Keratinocyte (primary cell): ENCODE measurements at regions not wholly inside any gene's neighbourhood (a gene's known extent, or its start where the extent isn't known, plus 50 kb on each side); places are given as distances from the start of the nearest gene placed in this dataset.

Source experiments
- DNase-seq: peaks from one replicate; pipeline ENCODE4 v3.0.0-alpha.2; 2011; ENCODE audit warnings: low read depth, missing footprints, low spot score
- FAIRE-seq: peaks from 2 replicates; lab custom pipeline; 2011; peaks lifted over from hg19 to GRCh38; lab: Jason Lieb, UNC
- H2AFZ ChIP-seq: 2 replicates; pipeline ENCODE4 v1.6.0; 2012; ENCODE audit warnings: low read length, control low read depth, inconsistent platforms; ENCODE audit not compliant: control insufficient read depth
- H3K27ac ChIP-seq: 2 replicates; pipeline ENCODE4 v1.5.1; 2011; ENCODE audit warnings: low read length; ENCODE audit not compliant: control insufficient read depth, insufficient read depth
- H3K27me3 ChIP-seq: 3 replicates; pipeline ENCODE4 v1.6.0; 2011; ENCODE audit warnings: low read length; ENCODE audit not compliant: control insufficient read depth, insufficient read depth; ENCODE audit errors: extremely low read depth
- H3K36me3 ChIP-seq, 2 experiments: 2 replicates in 1 of 2; 3 replicates in 1 of 2; pipeline ENCODE4 v1.5.1; 2011; ENCODE audit warnings: low read length in 2 of 2, mild to moderate bottlenecking in 1 of 2; ENCODE audit not compliant: control insufficient read depth in 2 of 2, insufficient read depth in 2 of 2; ENCODE audit errors: extremely low read depth in 1 of 2
- H3K4me1 ChIP-seq: 3 replicates; pipeline ENCODE4 v1.5.1; 2011; ENCODE audit warnings: low read length; ENCODE audit not compliant: control insufficient read depth, insufficient read depth; ENCODE audit errors: extremely low read depth
- H3K4me2 ChIP-seq: 3 replicates; pipeline ENCODE4 v1.6.0; 2011; ENCODE audit warnings: low read depth, low read length; ENCODE audit not compliant: control insufficient read depth, insufficient read depth; ENCODE audit errors: extremely low read depth
- H3K4me3 ChIP-seq, 3 experiments: fragments of 200-600 bp in 1 of 3; sonication (generic) in 1 of 3; 2 replicates in 2 of 3; 3 replicates in 1 of 3; pipeline ENCODE4 v1.5.1; 2011 to 2016; ENCODE audit warnings: low read length in 3 of 3, mild to moderate bottlenecking in 3 of 3, control low read depth in 2 of 3, inconsistent platforms in 1 of 3, low read depth in 1 of 3, mixed read lengths in 1 of 3, mixed run types in 1 of 3, moderate library complexity in 1 of 3; ENCODE audit not compliant: control insufficient read depth in 2 of 3, insufficient read depth in 2 of 3; ENCODE audit errors: extremely low read depth in 1 of 3
- H3K79me2 ChIP-seq: 2 replicates; pipeline ENCODE4 v1.6.0; 2012; ENCODE audit warnings: low read length; ENCODE audit not compliant: control insufficient read depth, insufficient read depth
- H3K9ac ChIP-seq: 3 replicates; pipeline ENCODE4 v1.6.0; 2011; ENCODE audit warnings: low read length; ENCODE audit not compliant: control insufficient read depth, insufficient read depth; ENCODE audit errors: extremely low read depth
- H3K9me1 ChIP-seq: 3 replicates; pipeline ENCODE4 v1.6.0; 2011; ENCODE audit warnings: low read length; ENCODE audit not compliant: control insufficient read depth, insufficient read depth; ENCODE audit errors: extremely low read depth
- H3K9me3 ChIP-seq: 2 replicates; pipeline ENCODE4 v1.5.1; 2012; ENCODE audit warnings: low read depth, low read length; ENCODE audit not compliant: control insufficient read depth
- H4K20me1 ChIP-seq: 3 replicates; pipeline ENCODE4 v1.6.0; 2011; ENCODE audit warnings: low read length; ENCODE audit not compliant: control insufficient read depth, insufficient read depth; ENCODE audit errors: extremely low read depth
- EZH2 ChIP-seq: IDR thresholded peaks from one replicate; pipeline ENCODE4 v1.6.1; 2012; ENCODE audit warnings: inconsistent platforms, mild to moderate bottlenecking, low read length, moderate library complexity
- dilution Hi-C: fragments of 300-500 bp; cut with MboI; formaldehyde crosslinking; loops from one replicate; pipeline ENCODE4 v1.7.0; 2020; ENCODE audit warnings: low sequenced_read_pairs; ENCODE audit not compliant: extremely low pct_ligation_motif_present
- TF ChIP-seq, protein P1 (sequence below), 3 experiments: IDR thresholded peaks in 1 of 3; conservative IDR thresholded peaks in 1 of 3; optimal IDR thresholded peaks in 1 of 3; 2 replicates in 2 of 3; 3 replicates in 1 of 3; pipeline versions ENCODE3 to v1.5.1; 2011; ENCODE audit warnings: low read length in 3 of 3, mild to moderate bottlenecking in 3 of 3, moderate library complexity in 2 of 3, control low read depth in 1 of 3, inconsistent platforms in 1 of 3; ENCODE audit not compliant: insufficient read depth in 2 of 3; ENCODE audit errors: extremely low read depth in 1 of 3

- no peak overlapping the region for H3K27ac ChIP-seq
- no peak overlapping the region for H3K4me2 ChIP-seq
- no peaks in the 10 kb centered on the region for H3K27me3 ChIP-seq
- FAIRE-seq = no peak
- no peaks in the 10 kb centered on the region for H4K20me1 ChIP-seq
- no peaks in the 10 kb centered on the region for H3K9me3 ChIP-seq
- dilution Hi-C loops = no loop called here
- H2AFZ ChIP-seq = no peak overlapping the region
- no peak overlapping the region for H3K4me3 ChIP-seq
- no peaks in the 10 kb centered on the region for H3K36me3 ChIP-seq
- DNase-seq = no peak
- H3K9me1 ChIP-seq = no peaks in the 10 kb centered on the region
- no peak overlapping the region for H3K9ac ChIP-seq
- H3K4me1 ChIP-seq = no peaks in the 10 kb centered on the region
- no peak for TF ChIP-seq EZH2
- TF ChIP-seq, protein P1, sequence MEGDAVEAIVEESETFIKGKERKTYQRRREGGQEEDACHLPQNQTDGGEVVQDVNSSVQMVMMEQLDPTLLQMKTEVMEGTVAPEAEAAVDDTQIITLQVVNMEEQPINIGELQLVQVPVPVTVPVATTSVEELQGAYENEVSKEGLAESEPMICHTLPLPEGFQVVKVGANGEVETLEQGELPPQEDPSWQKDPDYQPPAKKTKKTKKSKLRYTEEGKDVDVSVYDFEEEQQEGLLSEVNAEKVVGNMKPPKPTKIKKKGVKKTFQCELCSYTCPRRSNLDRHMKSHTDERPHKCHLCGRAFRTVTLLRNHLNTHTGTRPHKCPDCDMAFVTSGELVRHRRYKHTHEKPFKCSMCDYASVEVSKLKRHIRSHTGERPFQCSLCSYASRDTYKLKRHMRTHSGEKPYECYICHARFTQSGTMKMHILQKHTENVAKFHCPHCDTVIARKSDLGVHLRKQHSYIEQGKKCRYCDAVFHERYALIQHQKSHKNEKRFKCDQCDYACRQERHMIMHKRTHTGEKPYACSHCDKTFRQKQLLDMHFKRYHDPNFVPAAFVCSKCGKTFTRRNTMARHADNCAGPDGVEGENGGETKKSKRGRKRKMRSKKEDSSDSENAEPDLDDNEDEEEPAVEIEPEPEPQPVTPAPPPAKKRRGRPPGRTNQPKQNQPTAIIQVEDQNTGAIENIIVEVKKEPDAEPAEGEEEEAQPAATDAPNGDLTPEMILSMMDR (optimal IDR thresholded peaks at IDR 0.05 in 1 of 3, IDR thresholded peaks at IDR 0.05 in 1 of 3, conservative IDR thresholded peaks at IDR 0.05 in 1 of 3; ENCODE audit: extremely low read depth in 1 of 3, insufficient read depth in 2 of 3, low read length in 3 of 3) = no peak
- H3K79me2 ChIP-seq = no peaks in the 10 kb centered on the region
These were observed 72.7 kb downstream of the DYRK2 start for GRCh38 chr12:67721248-67721647.

DNA sequence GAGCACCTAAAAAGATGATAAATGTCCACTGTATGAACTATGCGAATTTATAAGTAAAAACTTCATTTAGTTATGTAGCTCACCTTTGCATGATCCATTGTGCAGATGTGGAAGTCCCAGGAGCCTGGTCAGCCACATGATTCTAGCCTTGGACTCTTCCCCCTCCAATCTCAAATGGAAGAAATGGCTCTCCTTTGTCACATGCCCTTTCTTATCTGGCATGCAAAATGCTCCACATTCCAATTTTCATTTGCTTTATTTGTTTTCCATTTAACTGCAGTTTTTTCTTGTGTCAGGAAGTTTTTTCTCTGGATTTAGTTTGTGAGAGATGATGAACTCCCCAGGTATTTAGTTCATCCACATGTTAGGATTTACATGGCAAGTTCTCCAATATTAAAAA is 73.8 kb downstream of the DYRK2 start:
- Histone ChIP-seq H4K20me1 (no peaks in the 10 kb centered on the region), H3K9ac (no peak overlapping the region), H2AFZ (no peak overlapping the region), H3K27ac (no peak overlapping the region), H3K4me1 (peaks cover 10% of the 10 kb centered on the region), H3K9me3 (no peaks in the 10 kb centered on the region), H3K79me2 (no peaks in the 10 kb centered on the region), H3K4me2 (no peak overlapping the region), H3K27me3 (no peaks in the 10 kb centered on the region), H3K4me3 (no peak overlapping the region), H3K9me1 (no peaks in the 10 kb centered on the region), H3K36me3 (no peaks in the 10 kb centered on the region)
- DNase-seq = no peak
- no peak for TF ChIP-seq EZH2
- TF ChIP-seq, protein P1 (optimal IDR thresholded peaks at IDR 0.05 in 1 of 3, IDR thresholded peaks at IDR 0.05 in 1 of 3, conservative IDR thresholded peaks at IDR 0.05 in 1 of 3; ENCODE audit: extremely low read depth in 1 of 3, insufficient read depth in 2 of 3, low read length in 3 of 3) = no peak
- dilution Hi-C loops = no loop called here
- no peak for FAIRE-seq
